ENCODE measurements at regions not wholly inside any gene's neighbourhood (a gene's known extent, or its start where the extent isn't known, plus 50 kb on each side); places are given as distances from the start of the nearest gene placed in this dataset.

DNA sequence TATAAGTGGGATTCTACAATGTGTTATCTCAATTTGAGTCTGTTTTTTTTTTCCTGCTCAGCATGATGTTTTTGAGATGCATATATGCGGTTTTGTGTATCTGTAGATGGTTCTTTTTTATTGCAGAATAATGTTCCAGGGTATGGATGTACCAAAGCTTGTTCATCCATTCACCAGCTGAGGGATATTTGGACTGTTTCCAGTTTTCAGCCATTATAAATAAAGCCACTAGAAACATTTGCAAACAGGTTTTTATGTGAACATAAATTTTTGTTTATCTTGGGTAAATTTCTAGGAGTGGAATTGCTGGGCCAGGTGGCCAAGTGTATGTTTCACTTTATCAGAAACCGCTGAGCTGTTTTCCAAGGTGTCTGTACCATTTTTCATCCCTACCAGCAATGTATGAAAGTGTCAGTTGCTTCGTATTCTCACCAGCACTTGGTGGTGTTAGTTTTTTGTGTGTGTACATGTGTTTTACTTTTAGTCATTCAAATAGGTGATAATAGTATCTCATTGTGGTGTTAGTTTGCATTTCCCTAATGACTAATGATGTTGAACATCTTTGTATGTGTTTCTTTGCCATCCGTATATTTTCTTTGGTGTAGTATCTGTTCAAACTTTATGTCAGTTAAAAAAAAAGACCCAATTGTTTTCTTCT, 124.2 kb downstream of the CEBPB start:
- no peaks in the 10 kb centered on the region for H3K9me3 ChIP-seq (ENCODE audit: control insufficient read depth, insufficient read depth, low read length)
- no peak overlapping the region for H3K27ac ChIP-seq (ENCODE audit: low read length)
- no peak for ATAC-seq
- DNase-seq: no peak
- 100% methylated on average over 2 of the region's 4 CpGs for WGBS (ENCODE audit: insufficient coverage)
- TF ChIP-seq, protein P1, sequence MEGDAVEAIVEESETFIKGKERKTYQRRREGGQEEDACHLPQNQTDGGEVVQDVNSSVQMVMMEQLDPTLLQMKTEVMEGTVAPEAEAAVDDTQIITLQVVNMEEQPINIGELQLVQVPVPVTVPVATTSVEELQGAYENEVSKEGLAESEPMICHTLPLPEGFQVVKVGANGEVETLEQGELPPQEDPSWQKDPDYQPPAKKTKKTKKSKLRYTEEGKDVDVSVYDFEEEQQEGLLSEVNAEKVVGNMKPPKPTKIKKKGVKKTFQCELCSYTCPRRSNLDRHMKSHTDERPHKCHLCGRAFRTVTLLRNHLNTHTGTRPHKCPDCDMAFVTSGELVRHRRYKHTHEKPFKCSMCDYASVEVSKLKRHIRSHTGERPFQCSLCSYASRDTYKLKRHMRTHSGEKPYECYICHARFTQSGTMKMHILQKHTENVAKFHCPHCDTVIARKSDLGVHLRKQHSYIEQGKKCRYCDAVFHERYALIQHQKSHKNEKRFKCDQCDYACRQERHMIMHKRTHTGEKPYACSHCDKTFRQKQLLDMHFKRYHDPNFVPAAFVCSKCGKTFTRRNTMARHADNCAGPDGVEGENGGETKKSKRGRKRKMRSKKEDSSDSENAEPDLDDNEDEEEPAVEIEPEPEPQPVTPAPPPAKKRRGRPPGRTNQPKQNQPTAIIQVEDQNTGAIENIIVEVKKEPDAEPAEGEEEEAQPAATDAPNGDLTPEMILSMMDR (IDR thresholded peaks at IDR 0.05): no peak
- H3K27me3 ChIP-seq (ENCODE audit: control insufficient read depth, insufficient read depth, low read length): no peaks in the 10 kb centered on the region
- H3K36me3 ChIP-seq (ENCODE audit: control insufficient read depth, insufficient read depth, low read length): no peaks in the 10 kb centered on the region
- H3K4me1 ChIP-seq (ENCODE audit: control insufficient read depth, insufficient read depth, low read length): peaks cover 12% of the 10 kb centered on the region
- Mint-ChIP-seq H3K9me3 (no peaks in the 10 kb centered on the region), H3K4me1 (peaks cover 13 to 24% of the 10 kb centered on the region in 2 donors), H3K27ac (no peak overlapping the region), H3K4me3 (no peak overlapping the region), H3K27me3 (ENCODE audit: low read depth in 2 of 2) (peaks cover 40 to 76% of the 10 kb centered on the region in 2 donors), H3K36me3 (no peaks in the 10 kb centered on the region)
- no peak overlapping the region for H3K4me3 ChIP-seq (ENCODE audit: low read length)
- intact Hi-C loops (cut with micrococcal nuclease): no loop called here

DNA sequence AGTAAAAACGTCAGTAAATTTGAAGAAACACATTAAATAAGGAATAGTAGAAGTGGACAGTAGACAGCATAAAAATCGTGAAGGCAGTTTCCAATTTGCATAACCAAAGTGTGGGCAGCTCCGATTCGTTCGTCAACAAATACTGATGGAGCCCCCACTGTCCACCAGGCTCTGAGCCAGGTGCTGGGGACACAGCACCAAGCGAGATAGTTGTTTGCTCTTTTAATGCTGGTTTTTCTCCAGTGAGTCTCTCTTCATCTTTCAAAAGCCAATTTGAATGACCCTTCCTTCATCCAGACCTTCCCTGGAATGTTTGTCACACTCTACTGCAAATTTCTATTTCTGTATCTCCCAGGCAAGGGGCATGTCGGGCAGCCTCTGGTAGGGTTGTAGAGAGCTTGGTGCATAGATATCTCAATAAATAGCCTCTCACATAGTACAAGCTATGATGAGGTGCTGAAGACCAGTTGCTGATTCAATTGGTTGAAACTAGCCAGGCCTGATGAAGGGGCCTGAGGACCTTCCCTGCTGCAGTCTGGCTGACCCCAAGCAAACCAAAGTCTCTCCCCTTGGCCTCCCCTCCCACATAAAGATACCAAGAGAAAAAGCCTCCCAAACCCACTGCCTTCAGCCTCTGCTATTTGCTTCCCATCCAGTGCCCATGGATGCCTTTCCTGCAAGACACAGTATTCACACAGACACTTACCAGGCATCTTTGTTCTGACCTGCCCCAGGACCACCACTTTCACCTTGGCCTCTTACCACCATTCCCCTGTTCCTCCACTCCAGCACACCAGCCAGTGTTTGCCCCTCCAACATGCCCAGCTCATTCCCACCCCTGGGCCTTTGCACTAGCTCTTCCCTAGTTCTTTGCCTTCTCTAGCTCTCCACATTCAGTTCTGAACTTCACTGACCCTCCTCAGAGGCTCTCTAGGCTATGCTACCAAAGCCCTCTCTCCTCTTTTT, 125.2 kb downstream of the CEBPB start:
- intact Hi-C loops (cut with micrococcal nuclease): no loop called here
- ATAC-seq: no peak
- Mint-ChIP-seq H3K4me3 (no peak overlapping the region), H3K36me3 (no peaks in the 10 kb centered on the region), H3K9me3 (no peaks in the 10 kb centered on the region), H3K27me3 (ENCODE audit: low read depth in 2 of 2) (peaks cover 42 to 78% of the 10 kb centered on the region in 2 donors), H3K4me1 (peaks cover 4 to 19% of the 10 kb centered on the region in 2 donors), H3K27ac (no peak overlapping the region)
- H3K27ac ChIP-seq (ENCODE audit: low read length): no peak overlapping the region
- no peak for DNase-seq
- peaks cover 2% of the 10 kb centered on the region for H3K4me1 ChIP-seq (ENCODE audit: control insufficient read depth, insufficient read depth, low read length)
- no peaks in the 10 kb centered on the region for H3K27me3 ChIP-seq (ENCODE audit: control insufficient read depth, insufficient read depth, low read length)
- TF ChIP-seq, protein P1 (IDR thresholded peaks at IDR 0.05): no peak
- 81% methylated on average over 6 of the region's 7 CpGs for WGBS (ENCODE audit: insufficient coverage)
- no peaks in the 10 kb centered on the region for H3K9me3 ChIP-seq (ENCODE audit: control insufficient read depth, insufficient read depth, low read length)
- no peaks in the 10 kb centered on the region for H3K36me3 ChIP-seq (ENCODE audit: control insufficient read depth, insufficient read depth, low read length)
- H3K4me3 ChIP-seq (ENCODE audit: low read length): no peak overlapping the region

DNA sequence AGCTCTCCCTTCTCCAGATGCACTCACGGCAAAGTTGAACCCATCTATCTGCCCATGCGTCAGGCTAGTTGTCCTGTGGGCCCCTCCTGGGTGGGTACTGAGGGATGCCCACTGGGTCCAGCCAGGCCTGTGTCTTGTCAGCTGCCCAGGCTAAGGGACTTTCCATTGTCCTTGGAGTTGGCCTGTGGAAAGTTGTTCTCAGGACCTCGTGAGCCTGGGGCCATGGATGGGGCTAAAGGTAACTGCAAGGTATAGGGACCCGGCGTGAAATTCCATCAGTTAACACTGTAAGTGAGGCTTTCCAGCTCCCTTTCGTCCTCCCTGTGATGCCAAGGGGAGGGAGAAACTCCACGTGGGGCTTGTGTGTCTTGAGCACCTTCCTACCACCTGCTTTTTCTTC, 126.5 kb downstream of the CEBPB start:
- no peak overlapping the region for H3K4me3 ChIP-seq (ENCODE audit: low read length)
- TF ChIP-seq, protein P1 (IDR thresholded peaks at IDR 0.05): no peak
- intact Hi-C loops (cut with micrococcal nuclease): no loop called here
- H3K27ac ChIP-seq (ENCODE audit: low read length): no peak overlapping the region
- H3K36me3 ChIP-seq (ENCODE audit: control insufficient read depth, insufficient read depth, low read length): no peaks in the 10 kb centered on the region
- Mint-ChIP-seq H3K9me3 (no peaks in the 10 kb centered on the region), H3K27ac (no peak overlapping the region), H3K4me3 (no peak overlapping the region), H3K27me3 (ENCODE audit: low read depth in 2 of 2) (peaks cover 42 to 76% of the 10 kb centered on the region in 2 donors), H3K36me3 (no peaks in the 10 kb centered on the region), H3K4me1 (peaks cover 0 to 13% of the 10 kb centered on the region in 2 donors)
- ATAC-seq (no peak), DNase-seq (no peak)
- no peaks in the 10 kb centered on the region for H3K27me3 ChIP-seq (ENCODE audit: control insufficient read depth, insufficient read depth, low read length)
- WGBS (ENCODE audit: insufficient coverage): 91% methylated on average over 7 of the region's 7 CpGs
- no peaks in the 10 kb centered on the region for H3K4me1 ChIP-seq (ENCODE audit: control insufficient read depth, insufficient read depth, low read length)
- H3K9me3 ChIP-seq (ENCODE audit: control insufficient read depth, insufficient read depth, low read length): no peaks in the 10 kb centered on the region
